CD14-positive monocyte (primary cell): ENCODE measurements at regions not wholly inside any gene's neighbourhood (a gene's known extent, or its start where the extent isn't known, plus 50 kb on each side); places are given as distances from the start of the nearest gene placed in this dataset.

ENCODE experiments used
- DNase-seq, 3 donors: peaks; one replicate each; pipeline ENCODE4 v3.0.0-alpha.2; 2011 to 2022
- H2AFZ ChIP-seq: 2 replicates; pipeline ENCODE4 v1.6.0; 2012; ENCODE audit warnings: mild to moderate bottlenecking, low read depth, low read length, inconsistent platforms; ENCODE audit not compliant: insufficient read depth, poor library complexity, severe bottlenecking
- H3K27ac ChIP-seq, 2 donors: 1 replicate in 1 of 2; 2 replicates in 1 of 2; pipeline ENCODE4 v1.5.1; 2012 to 2013; ENCODE audit warnings: low read length in 2 of 2, control low read depth in 1 of 2, inconsistent platforms in 1 of 2, low read depth in 1 of 2, mild to moderate bottlenecking in 1 of 2
- H3K27me3 ChIP-seq, 2 donors: one replicate each; pipeline versions ENCODE4 v1.6.0 to v1.6.1; 2011 to 2013; ENCODE audit warnings: low read length in 2 of 2; ENCODE audit not compliant: control insufficient read depth in 2 of 2, insufficient read depth in 2 of 2
- H3K36me3 ChIP-seq, 2 donors: replicated peaks in 1 of 2; 1 replicate in 1 of 2; 2 replicates in 1 of 2; pipeline versions ENCODE4 v1.5.1 to v1.6.1; 2012 to 2013; ENCODE audit warnings: low read length in 2 of 2, control low read depth in 1 of 2, inconsistent platforms in 1 of 2, mild to moderate bottlenecking in 1 of 2; ENCODE audit not compliant: insufficient read depth in 2 of 2, control insufficient read depth in 1 of 2
- H3K4me1 ChIP-seq, 2 donors: 1 replicate in 1 of 2; 2 replicates in 1 of 2; pipeline versions ENCODE4 v1.5.1 to v1.6.1; 2012 to 2013; ENCODE audit warnings: low read length in 2 of 2, control low read depth in 1 of 2, inconsistent platforms in 1 of 2, mild to moderate bottlenecking in 1 of 2, moderate library complexity in 1 of 2; ENCODE audit not compliant: insufficient read depth in 2 of 2, control insufficient read depth in 1 of 2
- H3K4me2 ChIP-seq: replicated peaks from 2 replicates; pipeline ENCODE3; 2012; ENCODE audit warnings: low read length, moderate library complexity, mild to moderate bottlenecking; ENCODE audit not compliant: poor library complexity, severe bottlenecking; ENCODE audit errors: extremely low read depth
- H3K4me3 ChIP-seq, 3 experiments: fragments of 200-600 bp in 1 of 3; sonication (generic) in 1 of 3; replicated peaks in 1 of 3; 1 replicate in 2 of 3; 2 replicates in 1 of 3; pipeline ENCODE4 v1.5.1; 2011 to 2013; ENCODE audit warnings: low read length in 3 of 3, mild to moderate bottlenecking in 3 of 3, control low read depth in 2 of 3, low read depth in 2 of 3, inconsistent platforms in 1 of 3, moderate library complexity in 1 of 3
- H3K79me2 ChIP-seq: 2 replicates; pipeline ENCODE4 v1.6.0; 2012; ENCODE audit warnings: mild to moderate bottlenecking, control low read depth, inconsistent platforms, low read length, moderate library complexity; ENCODE audit not compliant: insufficient read depth
- H3K9ac ChIP-seq: 2 replicates; pipeline ENCODE4 v1.6.0; 2017; ENCODE audit warnings: low read length, mild to moderate bottlenecking; ENCODE audit not compliant: insufficient read depth, poor library complexity, severe bottlenecking
- H3K9me3 ChIP-seq, 2 donors: replicated peaks in 1 of 2; 1 replicate in 1 of 2; 2 replicates in 1 of 2; pipeline versions ENCODE4 v1.5.1 to v1.6.1; 2012 to 2013; ENCODE audit warnings: low read length in 2 of 2, control low read depth in 1 of 2; ENCODE audit not compliant: control insufficient read depth in 1 of 2, insufficient read depth in 1 of 2
- H4K20me1 ChIP-seq: 2 replicates; pipeline ENCODE4 v1.6.0; 2012; ENCODE audit warnings: mild to moderate bottlenecking, low read length, control low read depth, moderate library complexity; ENCODE audit not compliant: insufficient read depth
- H3K27ac Mint-ChIP-seq, 7 donors: one replicate each; pipeline ENCODE4 v1.8.0; 2020; ENCODE audit warnings: mild to moderate bottlenecking in 7 of 7, mixed read lengths in 7 of 7, moderate library complexity in 6 of 7, inconsistent platforms in 2 of 7
- H3K27me3 Mint-ChIP-seq, 3 donors: one replicate each; pipeline ENCODE4 v1.8.0; 2021 to 2022; ENCODE audit warnings: low read depth in 3 of 3, mild to moderate bottlenecking in 3 of 3, mixed read lengths in 3 of 3, moderate library complexity in 3 of 3, inconsistent platforms in 1 of 3
- H3K36me3 Mint-ChIP-seq, 2 donors: one replicate each; pipeline ENCODE4 v1.8.0; 2020; ENCODE audit warnings: mixed read lengths in 2 of 2, inconsistent platforms in 1 of 2, mild to moderate bottlenecking in 1 of 2
- H3K4me1 Mint-ChIP-seq: one replicate; pipeline ENCODE4 v1.8.0; 2020; ENCODE audit warnings: mild to moderate bottlenecking, mixed read lengths
- H3K4me3 Mint-ChIP-seq, 2 donors: one replicate each; pipeline ENCODE4 v1.8.0; 2020; ENCODE audit warnings: mild to moderate bottlenecking in 2 of 2, mixed read lengths in 2 of 2, moderate library complexity in 1 of 2
- H3K9me3 Mint-ChIP-seq, 7 donors: one replicate each; pipeline ENCODE4 v1.8.0; 2020 to 2022; ENCODE audit warnings: mixed read lengths in 7 of 7, mild to moderate bottlenecking in 6 of 7, moderate library complexity in 6 of 7, inconsistent platforms in 2 of 7
- CTCF ChIP-seq: fragments of 200-600 bp; IDR thresholded peaks from one replicate; pipeline ENCODE4 v1.8.0; 2022; ENCODE audit warnings: antibody characterized with exemption, mild to moderate bottlenecking
- WGBS: methylation state at CpG from one replicate; pipeline ENCODE4 v1.1.5; 2013; ENCODE audit warnings: missing lambda C conversion rate; ENCODE audit not compliant: insufficient coverage; 5-methylcytosine and 5-hydroxymethylcytosine counted together
- intact Hi-C, 2 donors: fragments of 100-400 bp; cut with micrococcal nuclease; formaldehyde crosslinking; loops; one replicate each; pipeline versions ENCODE4 v1.15.0 to v1.15.1; 2023

DNA sequence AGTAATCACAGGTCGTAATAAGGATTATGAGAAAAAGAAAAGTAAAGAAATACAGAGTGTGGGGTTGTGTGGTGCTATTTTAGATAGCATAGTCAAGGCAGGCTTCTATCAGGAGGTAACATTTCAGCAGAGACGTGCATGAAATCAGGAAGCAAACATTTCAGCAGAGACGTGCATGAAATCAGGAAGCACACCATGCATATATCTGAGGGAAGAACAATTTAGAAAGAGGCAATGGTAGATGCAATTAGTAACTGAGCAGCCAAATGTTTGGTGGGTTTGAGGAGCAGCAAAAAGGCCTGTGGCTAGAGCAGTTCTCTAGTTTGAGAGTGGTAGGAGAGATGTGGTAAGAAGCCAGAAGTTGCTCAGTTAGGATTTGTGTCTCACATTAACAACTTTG is 713.7 kb downstream of the ADCYAP1 start:
- intact Hi-C loops = no loop called here
- no peak overlapping the region for H3K4me3 Mint-ChIP-seq
- H3K36me3 Mint-ChIP-seq = no peaks in the 10 kb centered on the region
- H2AFZ ChIP-seq = no peak overlapping the region
- no peak overlapping the region for H3K9ac ChIP-seq
- H3K4me1 Mint-ChIP-seq = peaks cover 5% of the 10 kb centered on the region
- H3K9me3 ChIP-seq = no peaks in the 10 kb centered on the region
- no peaks in the 10 kb centered on the region for H3K27me3 ChIP-seq
- H3K9me3 Mint-ChIP-seq = peaks cover 0 to 3% (median 0%) of the 10 kb centered on the region in 7 donors
- H3K4me1 ChIP-seq = no peaks in the 10 kb centered on the region
- peaks cover 0 to 4% (median 0%) of the 10 kb centered on the region in 3 donors for H3K27me3 Mint-ChIP-seq
- TF ChIP-seq CTCF = no peak
- no peaks in the 10 kb centered on the region for H3K79me2 ChIP-seq
- H4K20me1 ChIP-seq = no peaks in the 10 kb centered on the region
- 0% methylated on average over 2 of the region's 3 CpGs for WGBS
- no peak overlapping the region for H3K4me2 ChIP-seq
- H3K36me3 ChIP-seq = no peaks in the 10 kb centered on the region
- no peak overlapping the region for H3K27ac Mint-ChIP-seq
- DNase-seq = no peak
- no peak overlapping the region for H3K4me3 ChIP-seq
- H3K27ac ChIP-seq = no peak overlapping the region

DNA sequence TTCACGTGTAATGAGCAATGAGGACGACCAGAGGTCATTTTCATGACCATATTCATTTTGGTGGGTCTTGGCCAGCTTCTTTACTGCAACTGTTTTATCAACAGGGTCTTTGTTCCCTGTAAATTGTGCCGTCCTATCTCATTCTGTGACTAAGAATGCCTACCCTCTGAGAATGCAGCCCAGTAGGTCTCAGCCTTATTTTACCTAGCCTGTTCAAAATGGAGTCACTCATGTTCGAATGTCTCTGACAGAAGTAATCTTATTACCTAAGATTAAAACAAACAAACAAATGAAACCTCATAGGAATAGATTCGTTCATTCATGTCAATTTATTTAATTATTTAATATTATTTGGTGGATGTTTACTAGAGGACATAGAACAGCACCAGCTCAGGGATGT is 714.8 kb downstream of the ADCYAP1 start:
- no peaks in the 10 kb centered on the region for H3K36me3 Mint-ChIP-seq
- Histone ChIP-seq H3K27me3 (no peaks in the 10 kb centered on the region), H3K4me3 (no peak overlapping the region), H3K9me3 (no peaks in the 10 kb centered on the region), H3K27ac (no peak overlapping the region), H3K9ac (no peak overlapping the region), H4K20me1 (no peaks in the 10 kb centered on the region), H2AFZ (no peak overlapping the region), H3K4me1 (no peaks in the 10 kb centered on the region), H3K36me3 (no peaks in the 10 kb centered on the region), H3K4me2 (no peak overlapping the region), H3K79me2 (no peaks in the 10 kb centered on the region)
- peaks cover 0 to 3% (median 0%) of the 10 kb centered on the region in 7 donors for H3K9me3 Mint-ChIP-seq
- no peak for TF ChIP-seq CTCF
- H3K27ac Mint-ChIP-seq = no peak overlapping the region
- WGBS = 76% methylated on average over 3 of the region's 5 CpGs
- peaks cover 5% of the 10 kb centered on the region for H3K4me1 Mint-ChIP-seq
- H3K4me3 Mint-ChIP-seq = no peak overlapping the region
- peaks cover 0 to 4% (median 0%) of the 10 kb centered on the region in 3 donors for H3K27me3 Mint-ChIP-seq
- no peak for DNase-seq
- intact Hi-C loops = no loop called here
